ENCODE measurements at regions not wholly inside any gene's neighbourhood (a gene's known extent, or its start where the extent isn't known, plus 50 kb on each side); places are given as distances from the start of the nearest gene placed in this dataset.

- no peak for TF ChIP-seq REST (IDR thresholded peaks at IDR 0.05; ENCODE audit: insufficient replicate concordance, low read depth)
- no peak for TF ChIP-seq GABPA (IDR thresholded peaks at IDR 0.05; ENCODE audit: low read depth)
- TF ChIP-seq POLR2AphosphoS5 (IDR thresholded peaks at IDR 0.05; ENCODE audit: low read depth): no peak
- TF ChIP-seq CTCF (IDR thresholded peaks at IDR 0.05; ENCODE audit: insufficient read depth, low read length): no peak
- TF ChIP-seq SPI1 (IDR thresholded peaks at IDR 0.05; ENCODE audit: borderline replicate concordance, low read depth): no peak
- Histone ChIP-seq H3K4me3 (replicated peaks; ENCODE audit: insufficient read depth, low read length) (no peak overlapping the region), H3K27me3 (ENCODE audit: insufficient read depth, poor library complexity, severe bottlenecking) (peaks cover 22% of the 10 kb centered on the region), H3K27ac (replicated peaks) (no peak overlapping the region)
- DNase-seq (ENCODE audit: low read depth in 1 of 2, low spot score in 1 of 2): no peak
These were observed 245.4 kb upstream of the POU3F1 start for GRCh38 chr1:38291906-38292521.

- H3K27me3 ChIP-seq (ENCODE audit: insufficient read depth, poor library complexity, severe bottlenecking): peaks cover 21% of the 10 kb centered on the region
- H3K4me3 ChIP-seq (replicated peaks; ENCODE audit: insufficient read depth, low read length): no peak overlapping the region
- H3K27ac ChIP-seq (replicated peaks): no peak overlapping the region
- no peak for DNase-seq (ENCODE audit: low read depth in 1 of 2, low spot score in 1 of 2)
- TF ChIP-seq CTCF (IDR thresholded peaks at IDR 0.05; ENCODE audit: insufficient read depth, low read length): no peak
- no peak for TF ChIP-seq REST (IDR thresholded peaks at IDR 0.05; ENCODE audit: insufficient replicate concordance, low read depth)
- TF ChIP-seq POLR2AphosphoS5 (IDR thresholded peaks at IDR 0.05; ENCODE audit: low read depth): no peak
- no peak for TF ChIP-seq SPI1 (IDR thresholded peaks at IDR 0.05; ENCODE audit: borderline replicate concordance, low read depth)
These were observed 244.7 kb upstream of the POU3F1 start for GRCh38 chr1:38291336-38291735.

GRCh38 chr1:38289034-38289433 is 242.4 kb upstream of the POU3F1 start:
- no peak overlapping the region for H3K27ac ChIP-seq (replicated peaks)
- H3K27me3 ChIP-seq (ENCODE audit: insufficient read depth, poor library complexity, severe bottlenecking): peaks cover 16% of the 10 kb centered on the region
- no peak for TF ChIP-seq SPI1 (IDR thresholded peaks at IDR 0.05; ENCODE audit: borderline replicate concordance, low read depth)
- no peak for TF ChIP-seq GABPA (IDR thresholded peaks at IDR 0.05; ENCODE audit: low read depth)
- TF ChIP-seq CTCF (IDR thresholded peaks at IDR 0.05; ENCODE audit: insufficient read depth, low read length): no peak
- no peak for TF ChIP-seq POLR2AphosphoS5 (IDR thresholded peaks at IDR 0.05; ENCODE audit: low read depth)
- TF ChIP-seq REST (IDR thresholded peaks at IDR 0.05; ENCODE audit: insufficient replicate concordance, low read depth): no peak
- H3K4me3 ChIP-seq (replicated peaks; ENCODE audit: insufficient read depth, low read length): no peak overlapping the region
- DNase-seq (ENCODE audit: low read depth in 1 of 2, low spot score in 1 of 2): no peak

Measured in HL-60 (cell line).